OCI-LY1 (cell line): ENCODE measurements at regions not wholly inside any gene's neighbourhood (a gene's known extent, or its start where the extent isn't known, plus 50 kb on each side); places are given as distances from the start of the nearest gene placed in this dataset.

Experiments used
- CTCF ChIP-seq: fragments of 200-600 bp; sonication (generic), shearing (Covaris generic); IDR thresholded peaks from 2 replicates; pipeline ENCODE4 v1.5.1; 2017; ENCODE audit warnings: mild to moderate bottlenecking, antibody characterized with exemption, low read length, moderate library complexity, mixed read lengths
- EZH2 ChIP-seq: fragments of 200-600 bp; sonication (generic), shearing (Covaris generic); IDR thresholded peaks from 2 replicates; pipeline ENCODE4 v1.8.0; 2017; ENCODE audit warnings: borderline replicate concordance, mixed run types, mild to moderate bottlenecking, antibody characterized with exemption, low read length, moderate library complexity, mixed read lengths

- TF ChIP-seq CTCF (no peak), EZH2 (no peak)
These were observed 116.0 kb upstream of the JARID2 start for GRCh38 chr6:15129887-15130286.
